Caco-2 (cell line): ENCODE measurements at regions not wholly inside any gene's neighbourhood (a gene's known extent, or its start where the extent isn't known, plus 50 kb on each side); places are given as distances from the start of the nearest gene placed in this dataset.

Experiments
- BruUV-seq: library from RNA; stranded (reverse); fragments of 400-500 nt; replicated peaks from 2 replicates; lab custom pipeline; 2021; lab: Mats Ljungman, UMichigan
- CTCF ChIA-PET: fragments of 300-600 bp; sonication (Branson Sonifier 250); formaldehyde crosslinking; loops from one replicate; lab custom pipeline; 2022; ENCODE audit warnings: antibody characterized with exemption; lab: Charles Lee
- POLR2A ChIA-PET: fragments of 300-600 bp; sonication (Branson Sonifier 250); formaldehyde crosslinking; loops from one replicate; lab custom pipeline; 2022; ENCODE audit warnings: antibody characterized with exemption; lab: Charles Lee
- DNase-seq, 2 experiments: peaks; one replicate each; pipeline versions ENCODE4 v3.0.0 to v3.0.0-alpha.2; 2020 to 2022
- H3K27me3 ChIP-seq: replicated peaks from 2 replicates; pipeline ENCODE4 v1.6.0; 2011; ENCODE audit warnings: low read length; ENCODE audit not compliant: control insufficient read depth, insufficient read depth
- H3K36me3 ChIP-seq: 2 replicates; pipeline ENCODE4 v1.5.1; 2011; ENCODE audit warnings: low read length; ENCODE audit not compliant: control insufficient read depth, insufficient read depth
- H3K4me1 ChIP-seq: fragments of 250-450 bp; sonication (Bioruptor Pico); 2 replicates; pipeline ENCODE4 v1.5.1; 2020; ENCODE audit warnings: mild to moderate bottlenecking
- H3K4me3 ChIP-seq: 2 replicates; pipeline ENCODE4 v1.5.1; 2011; ENCODE audit warnings: low read depth, mild to moderate bottlenecking, control low read depth, low read length
- H3K9me3 ChIP-seq: fragments of 250-450 bp; sonication (Bioruptor Pico); 2 replicates; pipeline ENCODE4 v1.5.1; 2020; ENCODE audit warnings: mild to moderate bottlenecking, moderate library complexity
- H3K27ac Mint-ChIP-seq: one replicate; pipeline ENCODE4 v1.8.0; 2022; ENCODE audit warnings: mixed read lengths; ENCODE audit not compliant: unreplicated experiment
- H3K27me3 Mint-ChIP-seq: one replicate; pipeline ENCODE4 v1.8.0; 2022; ENCODE audit warnings: mixed read lengths; ENCODE audit not compliant: insufficient read depth, unreplicated experiment
- H3K36me3 Mint-ChIP-seq: one replicate; pipeline ENCODE4 v1.8.0; 2022; ENCODE audit warnings: mild to moderate bottlenecking, mixed read lengths; ENCODE audit not compliant: insufficient read depth, unreplicated experiment
- H3K4me1 Mint-ChIP-seq: one replicate; pipeline ENCODE4 v1.8.0; 2022; ENCODE audit warnings: low read depth, mixed read lengths; ENCODE audit not compliant: unreplicated experiment
- H3K4me3 Mint-ChIP-seq: one replicate; pipeline ENCODE4 v1.8.0; 2022; ENCODE audit warnings: mild to moderate bottlenecking, moderate library complexity, mixed read lengths; ENCODE audit not compliant: unreplicated experiment
- H3K9me3 Mint-ChIP-seq: one replicate; pipeline ENCODE4 v1.8.0; 2022; ENCODE audit warnings: mixed read lengths; ENCODE audit not compliant: unreplicated experiment
- intact Hi-C: fragments of 100-400 bp; cut with micrococcal nuclease; formaldehyde crosslinking; loops from one replicate; pipeline ENCODE4 v1.10.0; 2022; ENCODE audit not compliant: unreplicated experiment
- TF ChIP-seq, protein P1 (sequence below), 2 experiments: fragments of 200-600 bp in 1 of 2; IDR thresholded peaks; 1 replicate in 1 of 2; 2 replicates in 1 of 2; pipeline versions ENCODE4 v1.5.1 to v1.8.0; 2011 to 2022; ENCODE audit warnings: antibody characterized with exemption in 1 of 2, control low read depth in 1 of 2, inconsistent platforms in 1 of 2, low read depth in 1 of 2, low read length in 1 of 2, mild to moderate bottlenecking in 1 of 2, moderate library complexity in 1 of 2; ENCODE audit not compliant: insufficient read depth in 1 of 2, severe bottlenecking in 1 of 2, unreplicated experiment in 1 of 2

GRCh38 chr1:240018617-240019016 is 73.1 kb upstream of the FMN2 start:
- Mint-ChIP-seq H3K4me3 (no peak overlapping the region), H3K9me3 (peaks cover 21% of the 10 kb centered on the region), H3K27me3 (no peaks in the 10 kb centered on the region), H3K36me3 (no peaks in the 10 kb centered on the region), H3K4me1 (no peaks in the 10 kb centered on the region), H3K27ac (no peak overlapping the region)
- no TSS peak for BruUV-seq
- H3K36me3 ChIP-seq = no peaks in the 10 kb centered on the region
- H3K4me3 ChIP-seq = no peak overlapping the region
- no peak for DNase-seq
- no peaks in the 10 kb centered on the region for H3K27me3 ChIP-seq
- TF ChIP-seq, protein P1, sequence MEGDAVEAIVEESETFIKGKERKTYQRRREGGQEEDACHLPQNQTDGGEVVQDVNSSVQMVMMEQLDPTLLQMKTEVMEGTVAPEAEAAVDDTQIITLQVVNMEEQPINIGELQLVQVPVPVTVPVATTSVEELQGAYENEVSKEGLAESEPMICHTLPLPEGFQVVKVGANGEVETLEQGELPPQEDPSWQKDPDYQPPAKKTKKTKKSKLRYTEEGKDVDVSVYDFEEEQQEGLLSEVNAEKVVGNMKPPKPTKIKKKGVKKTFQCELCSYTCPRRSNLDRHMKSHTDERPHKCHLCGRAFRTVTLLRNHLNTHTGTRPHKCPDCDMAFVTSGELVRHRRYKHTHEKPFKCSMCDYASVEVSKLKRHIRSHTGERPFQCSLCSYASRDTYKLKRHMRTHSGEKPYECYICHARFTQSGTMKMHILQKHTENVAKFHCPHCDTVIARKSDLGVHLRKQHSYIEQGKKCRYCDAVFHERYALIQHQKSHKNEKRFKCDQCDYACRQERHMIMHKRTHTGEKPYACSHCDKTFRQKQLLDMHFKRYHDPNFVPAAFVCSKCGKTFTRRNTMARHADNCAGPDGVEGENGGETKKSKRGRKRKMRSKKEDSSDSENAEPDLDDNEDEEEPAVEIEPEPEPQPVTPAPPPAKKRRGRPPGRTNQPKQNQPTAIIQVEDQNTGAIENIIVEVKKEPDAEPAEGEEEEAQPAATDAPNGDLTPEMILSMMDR (IDR thresholded peaks at IDR 0.05; ENCODE audit: insufficient read depth in 1 of 2, low read depth in 1 of 2, low read length in 1 of 2, severe bottlenecking in 1 of 2, unreplicated experiment in 1 of 2) = no peak
- no peaks in the 10 kb centered on the region for H3K4me1 ChIP-seq
- intact Hi-C loops = no loop called here
- ChIA-PET CTCF (no interaction called here), POLR2A (no interaction called here)
- H3K9me3 ChIP-seq = no peaks in the 10 kb centered on the region

DNA sequence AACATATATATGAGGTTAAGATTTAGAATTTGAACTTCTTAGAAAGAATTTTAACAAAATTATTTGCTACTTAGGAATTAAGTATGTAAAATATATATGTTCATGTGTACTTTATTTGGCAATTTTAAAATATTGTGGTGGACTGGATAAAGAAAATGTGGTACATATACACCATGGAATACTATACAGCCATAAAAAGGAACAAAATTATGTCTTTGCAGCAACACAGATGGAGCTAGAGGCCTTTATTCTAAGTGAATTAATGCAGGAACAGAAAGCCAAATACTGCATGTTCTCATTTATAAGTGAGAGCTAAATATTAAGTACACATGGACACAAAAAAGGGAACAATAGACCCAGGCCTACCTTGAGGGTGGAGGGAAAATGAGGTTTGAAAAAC is 72.2 kb upstream of the FMN2 start:
- Histone ChIP-seq H3K4me1 (no peaks in the 10 kb centered on the region), H3K27me3 (no peaks in the 10 kb centered on the region), H3K4me3 (no peak overlapping the region), H3K9me3 (no peaks in the 10 kb centered on the region), H3K36me3 (no peaks in the 10 kb centered on the region)
- no peaks in the 10 kb centered on the region for H3K4me1 Mint-ChIP-seq
- CTCF ChIA-PET = no interaction called here
- no peak for DNase-seq
- BruUV-seq = no TSS peak
- POLR2A ChIA-PET = no interaction called here
- H3K9me3 Mint-ChIP-seq = peaks cover 21% of the 10 kb centered on the region
- H3K36me3 Mint-ChIP-seq = no peaks in the 10 kb centered on the region
- TF ChIP-seq, protein P1 (IDR thresholded peaks at IDR 0.05; ENCODE audit: insufficient read depth in 1 of 2, low read depth in 1 of 2, low read length in 1 of 2, severe bottlenecking in 1 of 2, unreplicated experiment in 1 of 2) = no peak
- peaks cover 2% of the 10 kb centered on the region for H3K27me3 Mint-ChIP-seq
- intact Hi-C loops = no loop called here
- no peak overlapping the region for H3K27ac Mint-ChIP-seq
- no peak overlapping the region for H3K4me3 Mint-ChIP-seq

DNA sequence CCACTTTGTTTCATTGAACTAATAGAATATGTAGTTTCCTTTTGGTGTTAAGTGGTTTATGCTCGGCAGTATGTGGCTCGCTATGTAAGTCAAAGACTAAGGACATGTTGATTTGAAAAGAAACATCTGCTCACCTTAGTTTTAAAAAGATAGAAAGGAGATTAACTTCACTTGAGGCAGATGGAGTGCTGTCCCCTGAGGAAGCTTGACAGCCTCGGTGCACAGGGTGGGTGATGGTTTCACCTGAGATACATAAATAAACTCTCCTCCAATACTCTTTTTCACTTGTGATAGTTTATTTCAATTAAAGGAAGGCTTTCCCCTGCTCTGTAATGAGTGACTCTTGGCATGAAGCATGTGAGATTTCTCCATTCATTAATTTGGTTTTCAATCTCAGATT is 70.8 kb upstream of the FMN2 start:
- intact Hi-C loops = loop anchor here (10.0 kb wide), 1 partner anchor 594 kb away; the partner anchor contains the start of gene GREM2
- no TSS peak for BruUV-seq
- Histone ChIP-seq H3K36me3 (no peaks in the 10 kb centered on the region), H3K9me3 (no peaks in the 10 kb centered on the region), H3K4me1 (no peaks in the 10 kb centered on the region), H3K4me3 (no peak overlapping the region), H3K27me3 (no peaks in the 10 kb centered on the region)
- Mint-ChIP-seq H3K27ac (no peak overlapping the region), H3K27me3 (peaks cover 8% of the 10 kb centered on the region), H3K4me1 (no peaks in the 10 kb centered on the region), H3K4me3 (no peak overlapping the region), H3K36me3 (no peaks in the 10 kb centered on the region), H3K9me3 (peaks cover 21% of the 10 kb centered on the region)
- TF ChIP-seq, protein P1 (IDR thresholded peaks at IDR 0.05; ENCODE audit: insufficient read depth in 1 of 2, low read depth in 1 of 2, low read length in 1 of 2, severe bottlenecking in 1 of 2, unreplicated experiment in 1 of 2) = no peak
- no peak for DNase-seq
- POLR2A ChIA-PET = no interaction called here
- CTCF ChIA-PET = no interaction called here
